ENCODE measurements at regions not wholly inside any gene's neighbourhood (a gene's known extent, or its start where the extent isn't known, plus 50 kb on each side); places are given as distances from the start of the nearest gene placed in this dataset.
"Not testable (repeated sequence)": the region's sequence is repeated elsewhere in the genome, so short reads cannot be mapped to it uniquely, and the experiment has no call there.

DNA sequence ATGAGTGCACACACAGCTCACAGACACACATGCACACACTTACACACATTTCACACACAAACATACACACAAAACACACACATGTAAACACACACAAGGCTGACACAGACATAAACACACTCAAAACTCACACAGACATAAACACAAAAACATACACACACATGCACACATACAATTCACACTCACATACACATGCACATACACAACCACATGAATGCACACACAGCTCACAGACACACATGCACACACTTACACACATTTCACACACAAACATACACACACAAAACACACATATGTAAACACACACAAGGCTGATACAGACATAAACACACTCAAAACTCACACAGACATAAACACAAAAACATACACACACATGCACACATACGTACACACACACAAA, 455.0 kb downstream of the SOX11 start:
- TF ChIP-seq IKZF1 (IDR thresholded peaks at IDR 0.05) (0 out of 2 replicates have a peak, but pooled peaks have one; percentile 63), NBN (conservative IDR thresholded peaks at IDR 0.05) (0 out of 2 replicates have a peak, but pooled peaks have one; percentile 63), ATF7 (IDR thresholded peaks at IDR 0.05) (0 out of 2 replicates have a peak, but pooled peaks have one; percentile 1), ATM (IDR thresholded peaks at IDR 0.05; ENCODE audit: borderline replicate concordance) (peak; percentile 73; the same call in 1 of the 2 replicates), FOXK2 (IDR thresholded peaks at IDR 0.05) (0 out of 2 replicates have a peak, but pooled peaks have one; percentile 4), NFRKB (IDR thresholded peaks at IDR 0.05) (peak; percentile 20; the same call in 1 of the 2 replicates)
- DNase-seq (ENCODE audit: low spot score); H3K27ac ChIP-seq (ENCODE audit: extremely low read length, insufficient read depth, low read length); H3K4me2 ChIP-seq (ENCODE audit: low read depth, low read length); H3K4me1 ChIP-seq (ENCODE audit: insufficient read depth, low read length); ATAC-seq; POLR2A ChIA-PET; BruUV-seq (replicated peaks); H3K79me2 ChIP-seq (ENCODE audit: insufficient read depth, low read length); H3K27me3 ChIP-seq (ENCODE audit: control insufficient read depth in 1 of 2, insufficient read depth in 2 of 2, low read length in 2 of 2); H2AFZ ChIP-seq (ENCODE audit: low read length); H3K4me3 ChIP-seq (replicated peaks in 1 of 3; ENCODE audit: insufficient read depth in 1 of 3, low read depth in 2 of 3, low read length in 3 of 3); H3K36me3 ChIP-seq (replicated peaks in 1 of 2; ENCODE audit: control insufficient read depth in 1 of 2, insufficient read depth in 2 of 2, low read length in 2 of 2); H4K20me1 ChIP-seq (ENCODE audit: insufficient read depth, low read length); intact Hi-C loops (cut with micrococcal nuclease; ENCODE audit: unreplicated experiment); CTCF ChIA-PET (ENCODE audit: low intra/inter-chr PET ratio, low total read pairs); in situ Hi-C loops (cut with HindIII; ENCODE audit: extremely low pct_ligation_motif_present, low pct_unique_long_range_greater_than_20kb); H3K9ac ChIP-seq (ENCODE audit: insufficient read depth, low read depth, low read length); TF ChIP-seq ATF7 (CRISPR knock-in tag; IDR thresholded peaks at IDR 0.05): not testable (repeated sequence)
- TF ChIP-seq, protein P1, sequence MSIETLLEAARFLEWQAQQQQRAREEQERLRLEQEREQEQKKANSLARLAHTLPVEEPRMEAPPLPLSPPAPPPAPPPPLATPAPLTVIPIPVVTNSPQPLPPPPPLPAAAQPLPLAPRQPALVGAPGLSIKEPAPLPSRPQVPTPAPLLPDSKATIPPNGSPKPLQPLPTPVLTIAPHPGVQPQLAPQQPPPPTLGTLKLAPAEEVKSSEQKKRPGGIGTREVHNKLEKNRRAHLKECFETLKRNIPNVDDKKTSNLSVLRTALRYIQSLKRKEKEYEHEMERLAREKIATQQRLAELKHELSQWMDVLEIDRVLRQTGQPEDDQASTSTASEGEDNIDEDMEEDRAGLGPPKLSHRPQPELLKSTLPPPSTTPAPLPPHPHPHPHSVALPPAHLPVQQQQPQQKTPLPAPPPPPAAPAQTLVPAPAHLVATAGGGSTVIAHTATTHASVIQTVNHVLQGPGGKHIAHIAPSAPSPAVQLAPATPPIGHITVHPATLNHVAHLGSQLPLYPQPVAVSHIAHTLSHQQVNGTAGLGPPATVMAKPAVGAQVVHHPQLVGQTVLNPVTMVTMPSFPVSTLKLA (IDR thresholded peaks at IDR 0.05): peak; percentile 81
- peak; percentile 84 for FAIRE-seq
- H3K9me3 ChIP-seq (ENCODE audit: low read length): peaks cover 84% of the 10 kb centered on the region
- WGBS (ENCODE audit: low lambda C conversion rate): 0% methylated on average over 1 of the region's 1 CpG

DNA sequence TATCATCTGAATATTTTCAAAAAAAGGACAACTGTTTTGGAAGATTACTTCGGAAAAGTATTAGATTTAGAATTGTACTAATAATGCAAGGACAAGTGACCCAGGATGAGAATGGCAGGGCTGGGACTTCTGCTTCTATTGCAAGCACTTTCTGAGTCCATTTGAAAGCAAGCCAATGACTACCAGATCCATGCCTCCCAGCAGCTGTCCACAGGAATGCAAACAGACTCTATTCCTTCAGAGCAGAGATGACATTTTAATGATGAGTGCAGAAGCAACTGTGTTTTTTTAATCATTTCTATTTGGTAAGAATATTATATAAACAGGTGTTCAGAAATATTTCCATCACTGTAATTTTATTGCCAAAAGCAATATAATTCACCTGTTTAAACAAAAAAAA, 456.7 kb downstream of the SOX11 start:
- DNase-seq (ENCODE audit: low spot score): no peak
- intact Hi-C loops (cut with micrococcal nuclease; ENCODE audit: unreplicated experiment) (no loop called here), in situ Hi-C loops (cut with HindIII; ENCODE audit: extremely low pct_ligation_motif_present, low pct_unique_long_range_greater_than_20kb) (no loop called here)
- no peak overlapping the region for H3K27ac ChIP-seq (ENCODE audit: extremely low read length, insufficient read depth, low read length)
- H3K4me1 ChIP-seq (ENCODE audit: insufficient read depth, low read length): no peaks in the 10 kb centered on the region
- no peak overlapping the region for H3K4me3 ChIP-seq (replicated peaks in 1 of 3; ENCODE audit: insufficient read depth in 1 of 3, low read depth in 2 of 3, low read length in 3 of 3)
- H4K20me1 ChIP-seq (ENCODE audit: insufficient read depth, low read length): no peaks in the 10 kb centered on the region
- CTCF ChIA-PET (ENCODE audit: low intra/inter-chr PET ratio, low total read pairs): no interaction called here
- ATAC-seq: no peak
- no peak overlapping the region for H3K4me2 ChIP-seq (ENCODE audit: low read depth, low read length)
- POLR2A ChIA-PET: no interaction called here
- peaks cover 82% of the 10 kb centered on the region for H3K9me3 ChIP-seq (ENCODE audit: low read length)
- no peaks in the 10 kb centered on the region for H3K27me3 ChIP-seq (ENCODE audit: control insufficient read depth in 1 of 2, insufficient read depth in 2 of 2, low read length in 2 of 2)
- no peak overlapping the region for H3K9ac ChIP-seq (ENCODE audit: insufficient read depth, low read depth, low read length)
- no peaks in the 10 kb centered on the region for H3K36me3 ChIP-seq (replicated peaks in 1 of 2; ENCODE audit: control insufficient read depth in 1 of 2, insufficient read depth in 2 of 2, low read length in 2 of 2)
- FAIRE-seq: no peak
- no peaks in the 10 kb centered on the region for H3K79me2 ChIP-seq (ENCODE audit: insufficient read depth, low read length)
- no TSS peak for BruUV-seq (replicated peaks)
- H2AFZ ChIP-seq (ENCODE audit: low read length): no peak overlapping the region
- WGBS (ENCODE audit: low lambda C conversion rate): 1% methylated on average over 1 of the region's 1 CpG
- TF ChIP-seq, protein P2, sequence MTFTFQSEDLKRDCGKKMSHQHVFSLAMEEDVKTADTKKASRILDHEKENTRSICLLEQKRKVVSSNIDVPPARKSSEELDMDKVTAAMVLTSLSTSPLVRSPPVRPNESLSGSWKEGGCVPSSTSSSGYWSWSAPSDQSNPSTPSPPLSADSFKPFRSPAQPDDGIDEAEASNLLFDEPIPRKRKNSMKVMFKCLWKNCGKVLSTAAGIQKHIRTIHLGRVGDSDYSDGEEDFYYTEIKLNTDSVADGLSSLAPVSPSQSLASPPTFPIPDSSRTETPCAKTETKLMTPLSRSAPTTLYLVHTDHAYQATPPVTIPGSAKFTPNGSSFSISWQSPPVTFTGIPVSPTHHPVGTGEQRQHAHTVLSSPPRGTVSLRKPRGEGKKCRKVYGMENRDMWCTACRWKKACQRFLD (CRISPR knock-in tag; IDR thresholded peaks at IDR 0.05; ENCODE audit: borderline replicate concordance): no peak
- TF ChIP-seq ZNF33B (CRISPR knock-in tag; IDR thresholded peaks at IDR 0.05) (no peak), ZNF780A (CRISPR knock-in tag; IDR thresholded peaks at IDR 0.05) (no peak), IRX3 (CRISPR knock-in tag; IDR thresholded peaks at IDR 0.05; ENCODE audit: borderline replicate concordance, low read depth) (no peak), RFX1 (IDR thresholded peaks at IDR 0.05) (no peak), ZNF24 (IDR thresholded peaks at IDR 0.05) (no peak), FOSL2 (CRISPR knock-in tag; IDR thresholded peaks at IDR 0.05) (no peak)
- TF ChIP-seq, protein P3, sequence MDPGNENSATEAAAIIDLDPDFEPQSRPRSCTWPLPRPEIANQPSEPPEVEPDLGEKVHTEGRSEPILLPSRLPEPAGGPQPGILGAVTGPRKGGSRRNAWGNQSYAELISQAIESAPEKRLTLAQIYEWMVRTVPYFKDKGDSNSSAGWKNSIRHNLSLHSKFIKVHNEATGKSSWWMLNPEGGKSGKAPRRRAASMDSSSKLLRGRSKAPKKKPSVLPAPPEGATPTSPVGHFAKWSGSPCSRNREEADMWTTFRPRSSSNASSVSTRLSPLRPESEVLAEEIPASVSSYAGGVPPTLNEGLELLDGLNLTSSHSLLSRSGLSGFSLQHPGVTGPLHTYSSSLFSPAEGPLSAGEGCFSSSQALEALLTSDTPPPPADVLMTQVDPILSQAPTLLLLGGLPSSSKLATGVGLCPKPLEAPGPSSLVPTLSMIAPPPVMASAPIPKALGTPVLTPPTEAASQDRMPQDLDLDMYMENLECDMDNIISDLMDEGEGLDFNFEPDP (CRISPR knock-in tag; conservative IDR thresholded peaks at IDR 0.05): no peak
- TF ChIP-seq, protein P4, sequence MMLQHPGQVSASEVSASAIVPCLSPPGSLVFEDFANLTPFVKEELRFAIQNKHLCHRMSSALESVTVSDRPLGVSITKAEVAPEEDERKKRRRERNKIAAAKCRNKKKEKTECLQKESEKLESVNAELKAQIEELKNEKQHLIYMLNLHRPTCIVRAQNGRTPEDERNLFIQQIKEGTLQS (CRISPR knock-in tag; IDR thresholded peaks at IDR 0.05): no peak

All from HepG2 (cell line).